ENCODE measurements at regions not wholly inside any gene's neighbourhood (a gene's known extent, or its start where the extent isn't known, plus 50 kb on each side); places are given as distances from the start of the nearest gene placed in this dataset.

DNA sequence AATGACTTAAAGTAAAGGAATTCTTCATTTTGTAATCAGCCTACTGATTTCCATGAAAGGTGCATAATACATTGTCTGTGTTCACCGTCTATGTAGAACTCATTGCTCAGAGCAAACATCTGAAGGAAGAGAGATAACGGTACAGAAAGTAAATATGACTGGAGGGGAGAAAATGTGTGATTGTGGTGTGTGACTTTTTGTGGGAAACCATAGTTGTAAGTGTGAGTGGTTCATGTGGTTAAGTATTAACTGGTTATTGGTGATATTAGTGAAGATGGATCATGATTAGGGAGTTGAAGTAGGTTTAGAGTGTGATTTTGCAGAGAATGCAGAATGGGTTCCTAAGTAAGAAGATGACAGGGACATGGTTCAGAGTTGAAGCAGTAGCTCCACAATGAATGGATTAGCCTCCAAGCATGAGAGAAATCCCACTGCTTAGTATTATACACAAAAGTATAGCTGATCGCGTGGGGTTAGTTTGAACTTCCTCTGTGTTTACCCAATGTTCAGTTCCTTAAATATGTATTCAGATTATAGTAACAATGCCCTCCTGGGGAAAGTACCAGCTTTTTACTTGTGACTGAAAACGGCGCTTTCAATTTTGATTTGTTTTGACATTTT, 368.9 kb downstream of the UTRN start:
- no peak for DNase-seq (ENCODE audit: low spot score in 2 of 2, unreplicated experiment in 2 of 2)
- Mint-ChIP-seq H3K9me3 (no peaks in the 10 kb centered on the region), H3K36me3 (peaks cover 7% of the 10 kb centered on the region), H3K4me1 (peaks cover 9% of the 10 kb centered on the region), H3K27me3 (ENCODE audit: low read depth) (no peaks in the 10 kb centered on the region), H3K4me3 (no peak overlapping the region), H3K27ac (no peak overlapping the region)
- TF ChIP-seq, protein P1, sequence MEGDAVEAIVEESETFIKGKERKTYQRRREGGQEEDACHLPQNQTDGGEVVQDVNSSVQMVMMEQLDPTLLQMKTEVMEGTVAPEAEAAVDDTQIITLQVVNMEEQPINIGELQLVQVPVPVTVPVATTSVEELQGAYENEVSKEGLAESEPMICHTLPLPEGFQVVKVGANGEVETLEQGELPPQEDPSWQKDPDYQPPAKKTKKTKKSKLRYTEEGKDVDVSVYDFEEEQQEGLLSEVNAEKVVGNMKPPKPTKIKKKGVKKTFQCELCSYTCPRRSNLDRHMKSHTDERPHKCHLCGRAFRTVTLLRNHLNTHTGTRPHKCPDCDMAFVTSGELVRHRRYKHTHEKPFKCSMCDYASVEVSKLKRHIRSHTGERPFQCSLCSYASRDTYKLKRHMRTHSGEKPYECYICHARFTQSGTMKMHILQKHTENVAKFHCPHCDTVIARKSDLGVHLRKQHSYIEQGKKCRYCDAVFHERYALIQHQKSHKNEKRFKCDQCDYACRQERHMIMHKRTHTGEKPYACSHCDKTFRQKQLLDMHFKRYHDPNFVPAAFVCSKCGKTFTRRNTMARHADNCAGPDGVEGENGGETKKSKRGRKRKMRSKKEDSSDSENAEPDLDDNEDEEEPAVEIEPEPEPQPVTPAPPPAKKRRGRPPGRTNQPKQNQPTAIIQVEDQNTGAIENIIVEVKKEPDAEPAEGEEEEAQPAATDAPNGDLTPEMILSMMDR (IDR thresholded peaks at IDR 0.05; ENCODE audit: unreplicated experiment): no peak

DNA sequence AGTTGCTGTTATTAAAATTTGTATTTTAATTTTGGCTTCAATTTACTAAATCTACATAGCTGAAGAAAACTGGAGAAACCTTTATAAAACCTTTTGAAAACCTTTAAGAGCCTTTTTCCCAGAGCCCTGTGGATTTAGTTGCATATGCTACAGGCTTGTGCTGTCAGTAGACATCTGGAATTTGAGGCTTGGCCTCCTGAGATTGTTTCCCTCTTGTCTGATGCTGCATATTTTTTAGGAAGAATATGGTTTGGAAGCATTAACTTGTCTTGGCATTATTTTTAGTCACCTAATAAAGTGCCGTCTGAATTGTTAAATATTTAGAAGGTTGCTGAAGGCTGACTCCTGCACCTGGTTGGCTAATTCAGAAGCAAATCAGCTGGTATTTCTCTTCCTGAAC, 369.4 kb downstream of the UTRN start:
- Mint-ChIP-seq H3K27me3 (ENCODE audit: low read depth) (no peaks in the 10 kb centered on the region), H3K27ac (no peak overlapping the region), H3K36me3 (peaks cover 5% of the 10 kb centered on the region), H3K4me3 (no peak overlapping the region), H3K4me1 (peaks cover 14% of the 10 kb centered on the region), H3K9me3 (no peaks in the 10 kb centered on the region)
- TF ChIP-seq, protein P1 (IDR thresholded peaks at IDR 0.05; ENCODE audit: unreplicated experiment): no peak
- no peak for DNase-seq (ENCODE audit: low spot score in 2 of 2, unreplicated experiment in 2 of 2)

DNA sequence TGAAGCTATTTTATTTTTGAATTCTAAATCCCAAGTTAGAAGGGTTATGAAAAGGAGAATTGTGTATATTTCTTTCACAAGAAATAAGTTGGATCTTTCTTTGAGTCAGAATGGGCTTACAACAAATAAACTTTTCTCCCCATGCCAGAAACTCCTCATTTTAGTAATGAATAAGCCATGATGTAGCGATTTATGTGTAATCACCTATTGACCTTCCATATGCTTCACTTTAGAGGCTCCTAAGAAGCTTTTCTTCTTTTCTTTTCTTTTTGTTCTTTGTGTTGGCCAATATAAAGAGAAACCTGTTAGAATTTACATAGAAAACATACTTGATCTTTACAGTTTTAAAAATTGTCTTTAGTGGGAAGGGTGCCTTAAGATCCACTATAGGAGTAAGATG, 370.2 kb downstream of the UTRN start:
- no peak overlapping the region for H3K27ac Mint-ChIP-seq
- H3K27me3 Mint-ChIP-seq (ENCODE audit: low read depth): no peaks in the 10 kb centered on the region
- no peak for DNase-seq (ENCODE audit: low spot score in 2 of 2, unreplicated experiment in 2 of 2)
- peaks cover 22% of the 10 kb centered on the region for H3K4me1 Mint-ChIP-seq
- H3K36me3 Mint-ChIP-seq: no peaks in the 10 kb centered on the region
- H3K4me3 Mint-ChIP-seq: no peak overlapping the region
- TF ChIP-seq, protein P1 (IDR thresholded peaks at IDR 0.05; ENCODE audit: unreplicated experiment): no peak
- H3K9me3 Mint-ChIP-seq: no peaks in the 10 kb centered on the region

DNA sequence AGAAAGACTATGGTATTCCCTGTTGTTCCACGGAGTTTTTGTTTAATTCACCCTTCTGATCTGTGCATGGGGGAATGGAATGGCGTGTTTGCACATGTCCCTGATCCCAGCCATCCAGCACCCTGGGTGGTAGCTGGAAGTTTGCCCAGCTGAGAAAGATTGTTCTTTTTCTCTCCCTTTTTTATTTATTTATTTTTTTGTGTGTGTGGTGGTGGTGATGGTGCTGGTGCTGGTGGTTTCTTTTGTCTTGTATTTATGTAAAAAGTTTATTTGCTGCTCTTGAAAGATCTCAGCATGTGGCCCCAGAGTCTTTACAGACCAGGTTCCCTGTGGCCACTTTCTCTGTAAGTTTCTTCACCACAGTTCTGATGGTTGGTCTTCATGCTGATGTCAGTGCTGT, 372.6 kb downstream of the UTRN start:
- Mint-ChIP-seq H3K4me3 (no peak overlapping the region), H3K27ac (no peak overlapping the region), H3K27me3 (ENCODE audit: low read depth) (no peaks in the 10 kb centered on the region), H3K36me3 (no peaks in the 10 kb centered on the region), H3K9me3 (no peaks in the 10 kb centered on the region), H3K4me1 (peaks cover 36% of the 10 kb centered on the region)
- TF ChIP-seq, protein P1 (IDR thresholded peaks at IDR 0.05; ENCODE audit: unreplicated experiment): no peak
- DNase-seq (ENCODE audit: low spot score in 2 of 2, unreplicated experiment in 2 of 2): no peak

DNA sequence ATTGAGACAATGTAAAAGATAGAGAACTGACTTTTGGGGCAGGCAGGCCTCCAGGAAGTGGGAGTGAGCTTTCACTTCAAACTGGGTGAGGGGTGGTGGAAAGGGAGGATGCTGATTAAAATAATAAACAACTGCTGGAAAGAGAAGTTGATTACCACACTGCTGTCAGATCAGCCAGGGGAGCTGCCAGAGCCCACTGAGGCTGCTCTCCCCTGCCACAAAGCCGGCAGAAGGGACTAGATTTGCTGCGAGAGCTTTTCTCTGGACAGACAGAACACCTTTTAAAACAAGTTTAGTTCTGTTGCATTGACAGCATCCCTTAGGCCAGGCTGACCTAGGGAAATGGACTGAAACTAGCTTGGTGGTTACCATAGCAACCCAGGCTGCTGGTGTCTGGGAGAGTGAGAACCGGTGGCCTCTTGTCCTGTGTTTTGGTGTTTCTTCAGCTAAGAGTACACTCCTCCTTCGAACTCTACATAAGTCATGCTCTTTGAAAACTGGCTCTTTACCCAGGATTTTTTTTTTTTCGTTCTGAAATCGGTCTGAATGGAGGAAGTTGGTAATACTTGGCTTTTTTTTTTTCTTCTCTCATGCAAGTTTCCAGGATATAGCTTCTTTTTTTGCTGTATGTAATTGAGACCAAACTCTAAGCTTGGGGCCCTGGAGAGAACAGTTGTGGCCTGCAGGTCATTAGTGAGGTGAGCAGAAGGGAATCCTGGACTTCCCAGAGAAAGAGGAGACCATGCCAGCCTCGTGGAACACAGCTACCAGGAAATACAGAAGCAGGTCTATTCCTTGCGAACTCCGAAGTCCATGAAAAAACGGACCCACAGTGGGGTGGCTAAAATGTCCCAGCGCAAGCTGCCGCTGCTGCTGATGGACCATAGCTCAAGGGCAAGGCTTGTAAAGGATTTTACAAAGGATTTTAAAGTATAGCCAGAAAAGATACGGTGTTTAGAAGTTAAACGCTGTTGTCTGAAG, 374.4 kb downstream of the UTRN start:
- DNase-seq (ENCODE audit: low spot score in 2 of 2, unreplicated experiment in 2 of 2): no peak
- H3K27ac Mint-ChIP-seq: peak overlapping the region; percentile 66
- no peaks in the 10 kb centered on the region for H3K27me3 Mint-ChIP-seq (ENCODE audit: low read depth)
- H3K4me1 Mint-ChIP-seq: peaks cover 41% of the 10 kb centered on the region
- H3K36me3 Mint-ChIP-seq: no peaks in the 10 kb centered on the region
- TF ChIP-seq, protein P1 (IDR thresholded peaks at IDR 0.05; ENCODE audit: unreplicated experiment): no peak
- no peak overlapping the region for H3K4me3 Mint-ChIP-seq
- H3K9me3 Mint-ChIP-seq: no peaks in the 10 kb centered on the region
